ENCODE measurements at regions not wholly inside any gene's neighbourhood (a gene's known extent, or its start where the extent isn't known, plus 50 kb on each side); places are given as distances from the start of the nearest gene placed in this dataset.

DNA sequence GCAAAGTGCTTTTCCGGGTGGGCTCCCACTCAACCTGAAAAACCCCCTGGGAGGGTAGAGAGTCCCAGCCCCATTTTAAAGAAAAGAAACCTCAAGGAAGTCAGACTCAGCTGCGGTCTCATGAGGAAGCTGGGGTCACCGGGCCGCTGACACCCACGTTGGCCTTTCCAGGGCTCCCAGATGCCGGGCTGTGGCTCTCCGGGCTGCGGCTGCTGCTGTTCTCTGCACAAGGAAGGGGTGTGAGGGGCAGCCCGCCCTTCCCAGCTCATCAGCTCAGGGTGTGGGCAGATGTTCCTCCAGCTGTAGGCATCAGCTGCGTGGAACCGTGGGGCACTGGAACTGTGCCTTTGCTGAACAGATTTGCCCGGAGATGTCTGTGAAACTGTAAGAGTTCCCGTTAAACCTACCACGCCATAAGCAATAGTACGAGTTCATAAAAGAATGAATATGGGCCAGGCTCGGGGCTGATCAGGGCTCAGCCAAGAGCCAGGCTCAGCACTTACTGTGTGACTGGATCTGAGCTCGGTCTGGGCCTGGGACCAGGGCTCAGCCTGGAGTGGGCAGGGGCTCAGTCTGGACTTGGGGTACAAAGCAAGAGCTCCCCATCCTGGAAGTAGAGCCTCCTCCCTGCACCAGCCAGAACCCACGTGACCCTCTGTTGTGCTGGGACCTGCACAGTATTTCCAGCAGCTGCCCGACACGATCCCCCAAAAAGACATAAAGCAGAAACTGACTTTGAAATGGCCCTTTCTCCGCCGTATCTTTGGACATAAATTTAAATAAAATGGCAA lies 130.2 kb upstream of the PPP1R26 start:
- TF ChIP-seq, protein P1, sequence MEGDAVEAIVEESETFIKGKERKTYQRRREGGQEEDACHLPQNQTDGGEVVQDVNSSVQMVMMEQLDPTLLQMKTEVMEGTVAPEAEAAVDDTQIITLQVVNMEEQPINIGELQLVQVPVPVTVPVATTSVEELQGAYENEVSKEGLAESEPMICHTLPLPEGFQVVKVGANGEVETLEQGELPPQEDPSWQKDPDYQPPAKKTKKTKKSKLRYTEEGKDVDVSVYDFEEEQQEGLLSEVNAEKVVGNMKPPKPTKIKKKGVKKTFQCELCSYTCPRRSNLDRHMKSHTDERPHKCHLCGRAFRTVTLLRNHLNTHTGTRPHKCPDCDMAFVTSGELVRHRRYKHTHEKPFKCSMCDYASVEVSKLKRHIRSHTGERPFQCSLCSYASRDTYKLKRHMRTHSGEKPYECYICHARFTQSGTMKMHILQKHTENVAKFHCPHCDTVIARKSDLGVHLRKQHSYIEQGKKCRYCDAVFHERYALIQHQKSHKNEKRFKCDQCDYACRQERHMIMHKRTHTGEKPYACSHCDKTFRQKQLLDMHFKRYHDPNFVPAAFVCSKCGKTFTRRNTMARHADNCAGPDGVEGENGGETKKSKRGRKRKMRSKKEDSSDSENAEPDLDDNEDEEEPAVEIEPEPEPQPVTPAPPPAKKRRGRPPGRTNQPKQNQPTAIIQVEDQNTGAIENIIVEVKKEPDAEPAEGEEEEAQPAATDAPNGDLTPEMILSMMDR (IDR thresholded peaks at IDR 0.05; ENCODE audit: low read depth, low read length), result no peak
- H3K4me3 ChIP-seq (ENCODE audit: low read depth, low read length), result no peak overlapping the region

DNA sequence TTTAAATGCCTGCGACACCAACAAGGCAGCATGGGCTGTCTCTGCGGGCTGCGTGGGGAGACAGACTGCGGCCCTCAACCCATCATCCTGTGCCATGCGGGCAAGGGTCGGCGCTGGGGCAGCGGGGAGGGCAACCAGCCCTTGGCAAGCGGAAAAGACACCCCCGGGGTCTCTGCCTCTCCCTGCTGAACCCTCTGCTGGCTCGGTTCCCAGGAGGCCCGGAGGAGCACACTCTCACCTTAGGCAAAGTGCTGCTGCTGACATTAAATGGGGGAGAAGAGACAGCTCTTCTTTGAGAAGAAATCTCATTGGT lies 129.6 kb upstream of the PPP1R26 start:
- TF ChIP-seq, protein P1 (IDR thresholded peaks at IDR 0.05; ENCODE audit: low read depth, low read length), result no peak
- H3K4me3 ChIP-seq (ENCODE audit: low read depth, low read length), result no peak overlapping the region

DNA sequence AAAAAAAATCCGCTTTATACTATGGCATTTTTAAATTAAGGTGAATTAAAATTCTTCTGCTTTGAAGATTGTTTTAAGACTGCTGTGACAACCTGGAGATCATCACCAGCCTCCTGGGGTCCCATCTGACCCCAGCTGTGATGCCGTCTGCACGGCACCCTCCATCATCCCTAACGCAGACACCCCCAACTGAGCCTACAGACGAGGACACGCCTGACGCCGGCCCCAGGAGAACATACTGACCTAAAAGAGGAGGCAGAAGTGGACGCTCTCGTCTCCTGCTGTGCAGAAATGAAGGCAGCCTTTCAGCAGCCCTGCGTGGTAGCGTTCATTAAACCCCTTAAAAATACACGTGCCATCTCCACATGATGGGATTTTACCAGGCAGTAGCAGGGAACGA lies 125.6 kb upstream of the PPP1R26 start:
- TF ChIP-seq, protein P1 (IDR thresholded peaks at IDR 0.05; ENCODE audit: low read depth, low read length), result no peak
- no peak overlapping the region for H3K4me3 ChIP-seq (ENCODE audit: low read depth, low read length)

DNA sequence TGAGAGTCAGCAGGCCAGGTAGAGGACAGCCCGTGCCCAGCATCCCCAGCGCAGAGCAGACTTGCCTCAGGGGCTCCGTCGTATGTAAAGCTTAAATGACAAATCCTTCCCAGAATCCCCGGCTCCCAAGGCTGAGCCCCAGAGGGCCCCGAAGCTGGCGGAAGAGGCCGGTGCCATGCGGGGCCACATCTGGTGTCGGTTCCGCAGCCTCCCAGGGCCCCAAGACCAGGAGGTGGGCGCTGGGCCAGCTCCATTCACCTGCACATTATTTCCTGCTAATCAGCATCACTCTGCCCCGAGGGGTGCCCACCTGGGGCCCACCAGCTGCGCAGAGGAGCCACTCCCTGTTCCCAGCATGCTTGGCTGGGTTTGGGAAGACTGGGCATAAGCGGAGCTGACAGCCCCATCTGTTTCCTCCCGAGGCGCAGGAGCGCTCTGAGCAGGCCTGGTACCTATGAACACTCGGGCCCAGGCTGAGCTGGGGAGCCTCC lies 124.0 kb upstream of the PPP1R26 start:
- no peak overlapping the region for H3K4me3 ChIP-seq (ENCODE audit: low read depth, low read length)
- TF ChIP-seq, protein P1 (IDR thresholded peaks at IDR 0.05; ENCODE audit: low read depth, low read length), result no peak

DNA sequence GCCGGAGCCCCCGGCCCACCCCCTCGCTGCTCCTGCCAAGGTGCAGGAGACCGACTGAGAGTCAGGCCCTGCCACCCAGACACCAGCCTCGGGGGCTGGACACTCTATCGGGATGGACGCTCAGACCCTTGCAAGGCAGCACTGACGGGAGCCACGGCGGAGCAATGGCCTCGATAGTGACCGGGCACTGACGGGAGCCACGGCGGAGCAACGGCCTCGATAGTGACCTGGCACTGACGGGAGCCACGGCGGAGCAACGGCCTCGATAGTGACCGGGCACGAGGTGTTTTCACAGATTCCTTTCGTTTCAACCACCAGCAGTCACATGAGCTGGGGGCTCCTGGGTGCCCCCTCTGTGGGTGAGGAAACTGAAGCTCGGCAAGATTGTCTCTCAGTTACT lies 123.6 kb upstream of the PPP1R26 start:
- TF ChIP-seq, protein P1 (IDR thresholded peaks at IDR 0.05; ENCODE audit: low read depth, low read length), result no peak

DNA sequence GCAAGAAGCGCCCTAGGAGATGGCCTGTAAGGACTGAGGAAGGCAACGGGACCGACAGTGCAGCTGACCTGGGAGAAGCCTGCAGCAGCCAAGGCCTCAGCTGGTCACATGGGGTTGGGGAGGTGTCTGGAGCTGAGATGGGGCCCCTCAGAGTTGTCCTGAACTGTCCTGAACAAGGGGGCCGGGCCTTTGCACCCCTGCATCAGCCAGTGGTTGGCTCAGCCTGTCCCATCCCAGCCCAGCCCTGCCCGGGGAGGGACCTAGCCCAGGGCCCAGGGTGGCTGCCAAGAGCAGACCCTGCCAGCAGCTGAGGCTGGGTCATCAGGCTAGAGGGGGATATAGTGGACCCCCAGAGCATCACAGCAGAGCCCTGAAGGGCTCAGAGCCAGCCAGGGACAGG lies 122.8 kb upstream of the PPP1R26 start:
- TF ChIP-seq, protein P1 (IDR thresholded peaks at IDR 0.05; ENCODE audit: low read depth, low read length), result no peak
- no peak overlapping the region for H3K4me3 ChIP-seq (ENCODE audit: low read depth, low read length)

More for the DNA sequence above, 123.6 kb upstream of the PPP1R26 start:
- H3K4me3 ChIP-seq (ENCODE audit: low read depth, low read length), result no peak overlapping the region

DNA sequence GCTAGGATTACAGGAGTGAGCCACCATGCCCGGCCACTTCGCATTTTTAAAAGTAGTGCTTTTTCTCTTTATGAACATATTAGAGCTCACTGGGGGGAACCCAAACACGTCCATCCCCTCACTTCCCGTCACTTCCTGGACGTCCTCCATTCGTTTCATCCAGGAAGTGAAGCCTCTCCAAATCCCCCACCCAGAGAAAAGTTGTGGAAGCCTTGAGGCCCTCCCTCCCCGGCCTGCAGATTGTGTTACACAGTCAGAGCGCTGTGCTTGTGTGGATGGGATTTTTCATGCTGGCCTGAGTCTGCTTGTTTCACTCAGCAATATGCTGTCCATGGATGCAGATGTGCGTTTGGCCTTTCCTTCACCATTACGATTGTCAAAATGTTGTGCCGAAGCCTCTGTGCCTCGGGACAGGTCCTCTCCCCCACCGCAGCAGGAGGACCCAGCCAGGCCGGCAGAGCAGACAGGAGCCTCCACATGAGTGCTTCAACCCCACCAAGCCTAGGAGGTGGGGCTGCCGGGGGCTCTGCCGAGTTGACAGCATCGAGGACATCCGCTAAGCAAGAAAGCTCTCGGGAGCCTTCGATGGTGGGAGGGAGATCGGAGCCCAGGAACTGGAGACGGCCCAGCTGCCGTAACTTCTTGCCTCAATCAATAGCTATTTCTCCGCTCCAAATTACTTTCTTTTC lies 121.6 kb upstream of the PPP1R26 start:
- TF ChIP-seq, protein P1 (IDR thresholded peaks at IDR 0.05; ENCODE audit: low read depth, low read length), result no peak
- no peak overlapping the region for H3K4me3 ChIP-seq (ENCODE audit: low read depth, low read length)
